Glutamatergic neuron (in vitro differentiated cells): ENCODE measurements at regions not wholly inside any gene's neighbourhood (a gene's known extent, or its start where the extent isn't known, plus 50 kb on each side); places are given as distances from the start of the nearest gene placed in this dataset.
A peak's percentile ranks its signal among the peaks of the same experiment; 100 is the strongest.

ENCODE experiments used
- DNase-seq: peaks from one replicate; pipeline ENCODE4 v3.0.0; 2022
- H3K27ac Mint-ChIP-seq: one replicate; pipeline ENCODE4 v1.8.0; 2020; ENCODE audit warnings: mild to moderate bottlenecking, mixed read lengths, inconsistent platforms; ENCODE audit not compliant: unreplicated experiment
- H3K27me3 Mint-ChIP-seq: one replicate; pipeline ENCODE4 v1.8.0; 2020; ENCODE audit warnings: mild to moderate bottlenecking, moderate library complexity, mixed read lengths, inconsistent platforms; ENCODE audit not compliant: unreplicated experiment
- H3K36me3 Mint-ChIP-seq: one replicate; pipeline ENCODE4 v1.8.0; 2020; ENCODE audit warnings: mild to moderate bottlenecking, mixed read lengths, inconsistent platforms; ENCODE audit not compliant: unreplicated experiment
- H3K4me1 Mint-ChIP-seq: one replicate; pipeline ENCODE4 v1.8.0; 2020; ENCODE audit warnings: mild to moderate bottlenecking, low read depth, mixed read lengths, inconsistent platforms; ENCODE audit not compliant: unreplicated experiment
- H3K4me3 Mint-ChIP-seq: one replicate; pipeline ENCODE4 v1.8.0; 2020; ENCODE audit warnings: mild to moderate bottlenecking, mixed read lengths, inconsistent platforms; ENCODE audit not compliant: unreplicated experiment
- H3K9me3 Mint-ChIP-seq: one replicate; pipeline ENCODE4 v1.8.0; 2020; ENCODE audit warnings: mild to moderate bottlenecking, moderate library complexity, mixed read lengths, inconsistent platforms; ENCODE audit not compliant: unreplicated experiment
- CTCF ChIP-seq: fragments of 200-600 bp; sonication (generic); IDR thresholded peaks from one replicate; pipeline ENCODE4 v1.5.0; 2021; ENCODE audit not compliant: partially characterized antibody, unreplicated experiment

- peaks cover 4% of the 10 kb centered on the region for H3K36me3 Mint-ChIP-seq
These were observed 228.9 kb upstream of the PITRM1 start for GRCh38 chr10:3401491-3401938.

GRCh38 chr10:3400348-3400747, 227.8 kb upstream of the PITRM1 start:
- Mint-ChIP-seq H3K27me3 (peaks cover 3% of the 10 kb centered on the region), H3K27ac (no peak overlapping the region)

More at GRCh38 chr10:3401491-3401938, 228.9 kb upstream of the PITRM1 start:
- H3K27me3 Mint-ChIP-seq, result peaks cover 3% of the 10 kb centered on the region
- peaks cover 2% of the 10 kb centered on the region for H3K9me3 Mint-ChIP-seq
- H3K27ac Mint-ChIP-seq, result no peak overlapping the region
- no peak for TF ChIP-seq CTCF
- DNase-seq, result no peak
- H3K4me3 Mint-ChIP-seq, result no peak overlapping the region
- H3K4me1 Mint-ChIP-seq, result peaks cover 12% of the 10 kb centered on the region

GRCh38 chr10:3399756-3400155, 227.2 kb upstream of the PITRM1 start:
- Mint-ChIP-seq H3K27ac (no peak overlapping the region), H3K9me3 (peaks cover 2% of the 10 kb centered on the region), H3K4me1 (peaks cover 17% of the 10 kb centered on the region), H3K27me3 (peaks cover 3% of the 10 kb centered on the region), H3K36me3 (peaks cover under 1% of the 10 kb centered on the region), H3K4me3 (no peak overlapping the region)
- DNase-seq, result no peak
- no peak for TF ChIP-seq CTCF

More at GRCh38 chr10:3400348-3400747, 227.8 kb upstream of the PITRM1 start:
- Mint-ChIP-seq H3K4me1 (peaks cover 17% of the 10 kb centered on the region), H3K9me3 (peaks cover 2% of the 10 kb centered on the region), H3K4me3 (no peak overlapping the region), H3K36me3 (no peaks in the 10 kb centered on the region)
- no peak for TF ChIP-seq CTCF
- no peak for DNase-seq

- H3K4me3 Mint-ChIP-seq, result no peak overlapping the region
- H3K27ac Mint-ChIP-seq, result peak overlapping the region; percentile 17
- peaks cover 5% of the 10 kb centered on the region for H3K9me3 Mint-ChIP-seq
- peaks cover 7% of the 10 kb centered on the region for H3K36me3 Mint-ChIP-seq
- no peak for TF ChIP-seq CTCF
- H3K27me3 Mint-ChIP-seq, result peaks cover 3% of the 10 kb centered on the region
- DNase-seq, result no peak
- H3K4me1 Mint-ChIP-seq, result peaks cover 17% of the 10 kb centered on the region
These were observed 226.5 kb upstream of the PITRM1 start for GRCh38 chr10:3398825-3399646.

GRCh38 chr10:3397846-3398245, 225.3 kb upstream of the PITRM1 start:
- no peak for DNase-seq
- Mint-ChIP-seq H3K27ac (no peak overlapping the region), H3K4me3 (no peak overlapping the region), H3K4me1 (peaks cover 14% of the 10 kb centered on the region), H3K36me3 (peaks cover 7% of the 10 kb centered on the region), H3K27me3 (peaks cover 3% of the 10 kb centered on the region), H3K9me3 (peaks cover 3% of the 10 kb centered on the region)
- no peak for TF ChIP-seq CTCF
